ENCODE measurements at regions not wholly inside any gene's neighbourhood (a gene's known extent, or its start where the extent isn't known, plus 50 kb on each side); places are given as distances from the start of the nearest gene placed in this dataset.

- TF ChIP-seq, protein P1, sequence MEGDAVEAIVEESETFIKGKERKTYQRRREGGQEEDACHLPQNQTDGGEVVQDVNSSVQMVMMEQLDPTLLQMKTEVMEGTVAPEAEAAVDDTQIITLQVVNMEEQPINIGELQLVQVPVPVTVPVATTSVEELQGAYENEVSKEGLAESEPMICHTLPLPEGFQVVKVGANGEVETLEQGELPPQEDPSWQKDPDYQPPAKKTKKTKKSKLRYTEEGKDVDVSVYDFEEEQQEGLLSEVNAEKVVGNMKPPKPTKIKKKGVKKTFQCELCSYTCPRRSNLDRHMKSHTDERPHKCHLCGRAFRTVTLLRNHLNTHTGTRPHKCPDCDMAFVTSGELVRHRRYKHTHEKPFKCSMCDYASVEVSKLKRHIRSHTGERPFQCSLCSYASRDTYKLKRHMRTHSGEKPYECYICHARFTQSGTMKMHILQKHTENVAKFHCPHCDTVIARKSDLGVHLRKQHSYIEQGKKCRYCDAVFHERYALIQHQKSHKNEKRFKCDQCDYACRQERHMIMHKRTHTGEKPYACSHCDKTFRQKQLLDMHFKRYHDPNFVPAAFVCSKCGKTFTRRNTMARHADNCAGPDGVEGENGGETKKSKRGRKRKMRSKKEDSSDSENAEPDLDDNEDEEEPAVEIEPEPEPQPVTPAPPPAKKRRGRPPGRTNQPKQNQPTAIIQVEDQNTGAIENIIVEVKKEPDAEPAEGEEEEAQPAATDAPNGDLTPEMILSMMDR (IDR thresholded peaks at IDR 0.05): no peak
- Histone ChIP-seq H3K4me3 (ENCODE audit: low read depth in 1 of 2, low read length in 1 of 2) (no peak overlapping the region), H3K4me1 (ENCODE audit: control insufficient read depth in 1 of 2, insufficient read depth in 1 of 2, low read depth in 1 of 2, low read length in 1 of 2) (no peaks in the 10 kb centered on the region), H3K27ac (no peak overlapping the region), H3K27me3 (no peaks in the 10 kb centered on the region), H3K36me3 (no peaks in the 10 kb centered on the region), H3K9me3 (no peaks in the 10 kb centered on the region)
These were observed 105.4 kb upstream of the GLI3 start for GRCh38 chr7:42342381-42342780.

DNA sequence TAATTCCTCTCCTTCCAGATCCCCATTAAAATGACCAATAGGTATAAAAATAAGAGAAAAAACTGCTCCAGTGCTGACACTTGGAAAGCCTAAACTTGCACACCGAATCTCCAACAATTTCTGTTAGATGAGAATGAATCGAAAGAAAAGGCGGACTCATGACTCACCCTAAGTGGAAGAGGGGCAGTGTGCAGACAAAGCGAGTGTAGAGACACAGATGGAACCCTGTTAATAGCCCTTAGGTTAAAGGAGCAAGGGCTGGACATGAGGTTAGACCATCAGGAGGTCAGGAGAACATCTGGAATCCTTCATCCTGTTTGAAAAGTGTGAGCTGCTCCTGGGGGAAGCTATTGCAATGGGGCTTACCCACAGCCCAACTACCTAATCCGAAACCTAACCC is 103.4 kb upstream of the GLI3 start:
- Histone ChIP-seq H3K4me3 (ENCODE audit: low read depth in 1 of 2, low read length in 1 of 2) (no peak overlapping the region), H3K27ac (no peak overlapping the region), H3K9me3 (no peaks in the 10 kb centered on the region), H3K4me1 (ENCODE audit: control insufficient read depth in 1 of 2, insufficient read depth in 1 of 2, low read depth in 1 of 2, low read length in 1 of 2) (no peaks in the 10 kb centered on the region), H3K36me3 (no peaks in the 10 kb centered on the region), H3K27me3 (no peaks in the 10 kb centered on the region)
- TF ChIP-seq, protein P1 (IDR thresholded peaks at IDR 0.05): no peak

DNA sequence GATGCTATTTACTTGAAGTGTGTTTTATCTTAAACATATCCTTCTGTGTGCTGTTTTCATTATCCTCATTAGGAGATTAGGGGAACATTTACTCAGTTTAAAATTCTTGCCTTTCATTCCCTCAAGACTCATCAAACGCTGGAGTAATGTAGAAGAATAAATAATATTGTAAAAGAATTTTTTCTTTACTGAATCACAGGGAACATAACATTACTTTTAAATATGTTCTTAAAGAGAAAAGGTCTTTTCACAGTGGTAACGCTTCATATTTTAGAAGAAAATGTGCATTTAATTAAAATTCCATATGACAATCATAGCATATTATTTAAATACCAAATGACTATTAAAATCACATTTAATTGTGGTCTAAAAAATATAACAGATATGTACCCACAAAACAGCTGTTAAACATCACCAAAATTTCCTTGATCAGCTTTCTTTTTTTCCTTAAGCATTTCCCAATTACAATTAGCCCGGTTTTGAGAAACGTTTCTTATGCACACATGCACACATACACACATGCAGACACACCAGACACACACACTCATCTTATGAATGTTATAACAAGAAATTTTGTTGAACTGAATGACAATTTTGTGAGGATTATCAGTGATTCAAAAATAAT is 102.0 kb upstream of the GLI3 start:
- TF ChIP-seq, protein P1 (IDR thresholded peaks at IDR 0.05): no peak
- no peaks in the 10 kb centered on the region for H3K27me3 ChIP-seq
- H3K4me1 ChIP-seq (ENCODE audit: control insufficient read depth in 1 of 2, insufficient read depth in 1 of 2, low read depth in 1 of 2, low read length in 1 of 2): no peaks in the 10 kb centered on the region
- no peaks in the 10 kb centered on the region for H3K9me3 ChIP-seq
- no peak overlapping the region for H3K4me3 ChIP-seq (ENCODE audit: low read depth in 1 of 2, low read length in 1 of 2)
- H3K27ac ChIP-seq: no peak overlapping the region
- H3K36me3 ChIP-seq: no peaks in the 10 kb centered on the region

DNA sequence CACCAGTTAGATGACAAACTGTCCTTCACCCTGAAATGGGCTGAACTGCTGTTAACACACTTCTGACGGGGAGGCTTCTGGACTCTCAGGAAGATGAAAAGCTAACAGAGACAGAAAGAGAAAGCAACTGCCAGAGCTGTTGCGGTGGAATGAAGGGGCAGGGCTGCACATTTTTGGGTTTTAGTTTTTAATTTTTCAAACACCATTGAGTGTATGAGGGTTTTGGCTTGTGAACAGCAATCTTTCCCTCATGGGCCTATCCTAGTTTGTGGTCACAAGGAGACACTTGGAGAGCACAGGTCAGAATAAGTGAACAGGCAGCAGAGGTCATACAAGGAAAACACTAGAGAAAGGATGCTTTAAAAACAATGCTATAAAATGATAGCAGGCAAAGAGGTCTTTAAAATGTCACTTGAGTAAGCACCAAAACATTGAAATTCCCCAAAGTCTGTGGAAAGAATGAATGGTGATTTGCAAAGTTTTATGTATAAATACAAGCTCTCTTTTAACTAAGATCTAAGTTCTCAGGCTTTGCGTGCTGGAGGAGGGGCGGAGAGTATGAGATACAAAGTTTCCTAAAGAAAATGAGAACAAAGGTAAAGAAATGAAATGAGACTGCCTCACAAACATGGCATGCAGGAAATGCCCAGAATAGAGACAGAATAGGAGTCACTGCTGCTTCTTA is 101.4 kb upstream of the GLI3 start:
- no peaks in the 10 kb centered on the region for H3K4me1 ChIP-seq (ENCODE audit: control insufficient read depth in 1 of 2, insufficient read depth in 1 of 2, low read depth in 1 of 2, low read length in 1 of 2)
- H3K27me3 ChIP-seq: no peaks in the 10 kb centered on the region
- TF ChIP-seq, protein P1 (IDR thresholded peaks at IDR 0.05): no peak
- H3K27ac ChIP-seq: no peak overlapping the region
- no peaks in the 10 kb centered on the region for H3K9me3 ChIP-seq
- H3K36me3 ChIP-seq: no peaks in the 10 kb centered on the region
- H3K4me3 ChIP-seq (ENCODE audit: low read depth in 1 of 2, low read length in 1 of 2): no peak overlapping the region

DNA sequence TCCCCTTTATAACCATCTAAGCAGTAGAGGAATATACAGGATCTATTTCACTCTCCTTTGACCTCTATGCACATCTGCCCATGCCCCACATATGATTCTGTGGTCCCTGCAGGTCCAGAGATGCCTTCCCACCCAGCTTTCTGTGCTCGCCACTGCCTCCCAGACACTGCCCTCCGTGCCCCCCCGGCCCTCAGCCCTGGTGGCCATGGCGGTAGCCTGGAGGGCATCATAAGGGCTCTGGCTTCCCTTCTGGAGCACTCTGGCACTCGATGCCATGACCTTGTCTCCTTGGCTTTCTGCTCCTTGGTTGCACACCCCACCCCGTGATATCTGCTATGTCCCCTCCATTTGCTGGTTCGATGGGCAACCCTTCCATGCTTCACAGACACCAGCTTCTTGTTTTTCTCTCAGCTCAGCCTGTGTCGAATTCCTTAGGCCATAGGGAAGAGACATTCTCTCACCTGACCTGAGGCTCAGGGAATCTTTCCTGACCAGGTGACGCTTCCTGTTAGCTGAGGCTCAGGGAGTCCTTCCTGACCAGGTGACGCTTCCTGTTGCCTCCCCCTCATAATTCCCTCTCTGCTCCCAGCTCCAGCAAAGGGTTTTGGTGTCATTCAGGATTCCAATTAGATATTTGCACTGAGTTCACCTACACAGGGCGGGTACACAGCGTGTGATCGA is 100.4 kb upstream of the GLI3 start:
- H3K9me3 ChIP-seq: no peaks in the 10 kb centered on the region
- H3K4me3 ChIP-seq (ENCODE audit: low read depth in 1 of 2, low read length in 1 of 2): no peak overlapping the region
- H3K36me3 ChIP-seq: no peaks in the 10 kb centered on the region
- no peaks in the 10 kb centered on the region for H3K4me1 ChIP-seq (ENCODE audit: control insufficient read depth in 1 of 2, insufficient read depth in 1 of 2, low read depth in 1 of 2, low read length in 1 of 2)
- no peaks in the 10 kb centered on the region for H3K27me3 ChIP-seq
- TF ChIP-seq, protein P1 (IDR thresholded peaks at IDR 0.05): no peak
- no peak overlapping the region for H3K27ac ChIP-seq
